ENCODE measurements at regions not wholly inside any gene's neighbourhood (a gene's known extent, or its start where the extent isn't known, plus 50 kb on each side); places are given as distances from the start of the nearest gene placed in this dataset.

GRCh38 chr5:57862471-57862911, 379.9 kb upstream of the ACTBL2 start:
- DNase-seq = no peak

- DNase-seq = no peak
Observed at GRCh38 chr5:57859626-57860025, 377.0 kb upstream of the ACTBL2 start.

- DNase-seq = no peak
Observed at GRCh38 chr5:57858905-57859304, 376.3 kb upstream of the ACTBL2 start.

GRCh38 chr5:57857696-57858095, 375.1 kb upstream of the ACTBL2 start:
- no peak for DNase-seq

- no peak for DNase-seq
Observed at GRCh38 chr5:57855831-57856230, 373.2 kb upstream of the ACTBL2 start.

GRCh38 chr5:57853929-57854697, 371.5 kb upstream of the ACTBL2 start:
- no peak for DNase-seq

- DNase-seq = no peak
Observed at GRCh38 chr5:57850109-57850508, 367.5 kb upstream of the ACTBL2 start.

- no peak for DNase-seq
Observed at GRCh38 chr5:57845025-57845424, 362.4 kb upstream of the ACTBL2 start.

- DNase-seq = no peak
Observed at GRCh38 chr5:57844410-57844809, 361.8 kb upstream of the ACTBL2 start.

GRCh38 chr5:57843059-57843367, 360.4 kb upstream of the ACTBL2 start:
- no peak for DNase-seq

- no peak for DNase-seq
Observed at GRCh38 chr5:57842364-57843058, 359.9 kb upstream of the ACTBL2 start.

- no peak for DNase-seq
Observed at GRCh38 chr5:57841676-57842363, 359.2 kb upstream of the ACTBL2 start.

GRCh38 chr5:57839437-57840079, 356.9 kb upstream of the ACTBL2 start:
- no peak for DNase-seq

- DNase-seq = no peak
Observed at GRCh38 chr5:57839025-57839424, 356.4 kb upstream of the ACTBL2 start.

GRCh38 chr5:57836921-57837320, 354.3 kb upstream of the ACTBL2 start:
- DNase-seq = no peak

- DNase-seq = no peak
Observed at GRCh38 chr5:57836331-57836730, 353.7 kb upstream of the ACTBL2 start.

GRCh38 chr5:57834829-57835608, 352.4 kb upstream of the ACTBL2 start:
- DNase-seq = no peak

GRCh38 chr5:57833489-57833888, 350.9 kb upstream of the ACTBL2 start:
- no peak for DNase-seq

- no peak for DNase-seq
Observed at GRCh38 chr5:57832875-57833274, 350.3 kb upstream of the ACTBL2 start.

- DNase-seq = no peak
Observed at GRCh38 chr5:57831932-57832331, 349.3 kb upstream of the ACTBL2 start.

- no peak for DNase-seq
Observed at GRCh38 chr5:57831090-57831489, 348.5 kb upstream of the ACTBL2 start.

GRCh38 chr5:57828221-57828620, 345.6 kb upstream of the ACTBL2 start:
- no peak for DNase-seq
